ENCODE measurements at regions not wholly inside any gene's neighbourhood (a gene's known extent, or its start where the extent isn't known, plus 50 kb on each side); places are given as distances from the start of the nearest gene placed in this dataset.

GRCh38 chr3:152516216-152516615 lies 247.5 kb downstream of the MBNL1 start:
- Histone ChIP-seq H2AK5ac (ENCODE audit: insufficient read length, low read length) (no peak overlapping the region), H3K4ac (ENCODE audit: low read depth, low read length) (no peak overlapping the region), H2BK5ac (ENCODE audit: insufficient read length, low read length) (no peak overlapping the region), H4K5ac (ENCODE audit: insufficient read length, low read depth, low read length) (no peak overlapping the region), H3K9ac (ENCODE audit: extremely low read depth, insufficient read length, low read length) (no peak overlapping the region), H3K4me2 (ENCODE audit: insufficient read depth, insufficient read length, low read length) (no peak overlapping the region), H2BK20ac (ENCODE audit: low read depth, low read length, poor library complexity, severe bottlenecking) (no peak overlapping the region), H3T11ph (ENCODE audit: low read length) (no peak overlapping the region), H2BK120ac (ENCODE audit: low read depth, low read length, poor library complexity, severe bottlenecking) (no peak overlapping the region), H3K23me2 (ENCODE audit: insufficient read length, low read depth, low read length, poor library complexity, severe bottlenecking) (no peaks in the 10 kb centered on the region), H4K8ac (replicated peaks; ENCODE audit: insufficient read length, low read depth, low read length) (no peak overlapping the region), H3K79me1 (ENCODE audit: insufficient read depth, low read depth, low read length, poor library complexity, severe bottlenecking) (no peaks in the 10 kb centered on the region), H2BK15ac (ENCODE audit: low read depth, low read length) (no peak overlapping the region), H3K79me2 (ENCODE audit: insufficient read depth, low read length) (no peaks in the 10 kb centered on the region), H3K14ac (ENCODE audit: insufficient read depth, low read length) (no peak overlapping the region), H3K9me3 (ENCODE audit: control insufficient read depth, low read depth, low read length) (no peaks in the 10 kb centered on the region), H2BK12ac (ENCODE audit: insufficient read length, low read depth, low read length) (no peak overlapping the region), H3K56ac (ENCODE audit: insufficient read length, low read depth, low read length) (no peak overlapping the region), H3K27me3 (ENCODE audit: insufficient read depth, low read length) (no peaks in the 10 kb centered on the region), H3K23ac (ENCODE audit: insufficient read length, low read depth, low read length) (no peak overlapping the region), H3K4me1 (ENCODE audit: insufficient read depth, low read length) (peaks cover 3% of the 10 kb centered on the region; the same call in 1 of the 2 replicates), H2AFZ (ENCODE audit: low read length) (no peak overlapping the region), H3K27ac (ENCODE audit: insufficient read length, low read depth, low read length) (no peak overlapping the region), H4K91ac (ENCODE audit: insufficient read length, low read depth, low read length) (no peak overlapping the region), H3K18ac (ENCODE audit: insufficient read length, low read depth, low read length) (no peak overlapping the region), H4K20me1 (ENCODE audit: control insufficient read depth, insufficient read depth, insufficient read length) (no peaks in the 10 kb centered on the region)
- H3K27me3 Mint-ChIP-seq (ENCODE audit: low read depth), result no peaks in the 10 kb centered on the region
- H3K4me1 Mint-ChIP-seq, result peaks cover 41 to 42% of the 10 kb centered on the region in 2 experiments
- no peak overlapping the region for H3K4me3 Mint-ChIP-seq
- no peak for DNase-seq
- TF ChIP-seq, protein P1, sequence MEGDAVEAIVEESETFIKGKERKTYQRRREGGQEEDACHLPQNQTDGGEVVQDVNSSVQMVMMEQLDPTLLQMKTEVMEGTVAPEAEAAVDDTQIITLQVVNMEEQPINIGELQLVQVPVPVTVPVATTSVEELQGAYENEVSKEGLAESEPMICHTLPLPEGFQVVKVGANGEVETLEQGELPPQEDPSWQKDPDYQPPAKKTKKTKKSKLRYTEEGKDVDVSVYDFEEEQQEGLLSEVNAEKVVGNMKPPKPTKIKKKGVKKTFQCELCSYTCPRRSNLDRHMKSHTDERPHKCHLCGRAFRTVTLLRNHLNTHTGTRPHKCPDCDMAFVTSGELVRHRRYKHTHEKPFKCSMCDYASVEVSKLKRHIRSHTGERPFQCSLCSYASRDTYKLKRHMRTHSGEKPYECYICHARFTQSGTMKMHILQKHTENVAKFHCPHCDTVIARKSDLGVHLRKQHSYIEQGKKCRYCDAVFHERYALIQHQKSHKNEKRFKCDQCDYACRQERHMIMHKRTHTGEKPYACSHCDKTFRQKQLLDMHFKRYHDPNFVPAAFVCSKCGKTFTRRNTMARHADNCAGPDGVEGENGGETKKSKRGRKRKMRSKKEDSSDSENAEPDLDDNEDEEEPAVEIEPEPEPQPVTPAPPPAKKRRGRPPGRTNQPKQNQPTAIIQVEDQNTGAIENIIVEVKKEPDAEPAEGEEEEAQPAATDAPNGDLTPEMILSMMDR (conservative IDR thresholded peaks at IDR 0.05), result no peak
- no peaks in the 10 kb centered on the region for H3K9me3 Mint-ChIP-seq
- H3K36me3 Mint-ChIP-seq (ENCODE audit: insufficient read depth in 1 of 3, low read depth in 3 of 3), result no peaks in the 10 kb centered on the region
- no CpG with 5 or more reads among the region's 3 CpGs for WGBS (ENCODE audit: extremely low coverage, insufficient read length, low lambda C conversion rate)
- peak overlapping the region; percentile 0 to 47 (median 2); a peak in 5 of 7 replicates for H3K27ac Mint-ChIP-seq

Data from H9 (cell line).